ENCODE measurements at regions not wholly inside any gene's neighbourhood (a gene's known extent, or its start where the extent isn't known, plus 50 kb on each side); places are given as distances from the start of the nearest gene placed in this dataset.

DNA sequence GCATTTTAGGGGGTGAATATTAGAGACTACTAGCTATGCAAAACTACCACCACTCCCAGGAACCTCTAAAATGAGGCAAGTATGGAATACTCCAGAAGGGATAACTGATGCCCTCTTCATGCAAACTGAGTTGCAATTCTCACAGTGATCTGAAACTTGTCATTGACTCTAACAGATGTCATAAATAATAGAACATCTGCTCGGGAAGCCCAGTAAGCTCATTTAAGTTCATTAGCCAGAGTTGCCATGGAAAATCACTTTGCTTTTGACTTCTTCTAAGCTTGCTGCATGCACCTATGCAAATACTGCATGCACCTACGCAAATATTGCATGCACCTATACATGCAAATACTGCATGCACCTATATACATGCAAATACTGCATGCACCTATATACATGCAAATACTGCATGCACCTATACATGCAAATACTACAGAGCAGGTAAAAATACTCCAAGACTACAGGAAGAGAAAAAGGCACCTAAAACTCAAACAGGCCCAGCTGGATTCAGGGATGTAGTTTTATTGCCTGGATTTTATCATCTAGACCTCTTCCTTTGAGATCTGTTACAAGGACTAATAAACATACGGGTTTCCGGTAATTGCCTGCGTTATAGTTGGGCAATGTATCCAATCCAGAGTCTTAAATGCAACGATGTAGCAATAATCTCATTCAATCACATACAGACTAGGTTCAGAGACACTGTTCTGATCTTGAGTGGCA lies 1061.1 kb upstream of the AUTS2 start:
- DNase-seq (ENCODE audit: low read depth), result no peak

DNA sequence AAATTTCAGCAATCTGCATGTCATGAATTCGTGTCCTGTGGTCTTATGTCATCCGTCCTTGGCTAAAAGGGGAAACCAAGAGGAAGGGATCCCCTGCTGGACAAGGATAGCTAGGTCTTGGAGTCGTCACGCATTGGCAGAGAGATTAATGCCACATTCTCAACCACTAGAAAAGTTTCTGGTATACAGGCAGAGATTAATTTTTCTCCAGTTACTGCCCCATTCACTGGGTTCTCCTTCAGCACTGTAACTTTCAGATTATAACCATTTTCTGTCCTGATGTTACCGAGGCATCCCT lies 1060.6 kb upstream of the AUTS2 start:
- no peak for DNase-seq (ENCODE audit: low read depth)

DNA sequence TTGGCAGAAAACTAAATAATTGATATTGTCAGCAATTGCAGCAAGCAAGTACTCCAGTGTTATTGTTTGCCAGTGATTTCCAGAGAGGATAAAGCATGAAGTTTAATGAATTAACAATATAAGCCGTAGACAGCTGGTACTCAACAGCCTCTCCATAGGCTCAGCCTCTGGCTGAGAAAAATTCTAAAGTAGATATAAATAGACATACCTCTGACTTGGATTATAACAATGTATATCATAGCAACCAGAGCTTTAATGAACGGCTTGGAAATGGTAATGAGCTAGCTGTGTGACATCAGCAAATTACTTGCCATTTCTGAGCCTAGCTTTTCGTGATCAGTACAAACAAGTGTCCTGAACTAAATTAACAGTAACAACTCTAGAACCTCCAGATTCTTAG lies 1055.4 kb upstream of the AUTS2 start:
- DNase-seq (ENCODE audit: low read depth), result no peak

DNA sequence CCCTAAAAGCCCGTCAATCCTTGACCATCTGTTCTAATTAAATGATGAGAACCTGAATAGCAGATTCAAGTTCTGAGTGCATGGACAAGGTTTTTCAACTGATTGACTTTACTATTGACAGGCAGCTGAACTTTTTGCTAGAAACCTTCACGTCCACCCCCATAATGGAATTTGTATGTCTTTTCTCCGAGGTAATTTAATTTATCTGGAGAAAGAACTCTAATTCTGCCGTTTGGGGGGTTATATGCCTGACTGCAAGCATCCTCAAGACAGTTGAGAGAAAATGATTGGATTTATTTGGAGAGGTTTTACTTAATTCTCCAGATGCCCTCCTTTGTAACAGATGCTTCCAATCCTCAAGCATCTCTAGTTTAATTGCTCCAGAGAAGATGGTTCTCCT lies 1053.4 kb upstream of the AUTS2 start:
- no peak for DNase-seq (ENCODE audit: low read depth)

DNA sequence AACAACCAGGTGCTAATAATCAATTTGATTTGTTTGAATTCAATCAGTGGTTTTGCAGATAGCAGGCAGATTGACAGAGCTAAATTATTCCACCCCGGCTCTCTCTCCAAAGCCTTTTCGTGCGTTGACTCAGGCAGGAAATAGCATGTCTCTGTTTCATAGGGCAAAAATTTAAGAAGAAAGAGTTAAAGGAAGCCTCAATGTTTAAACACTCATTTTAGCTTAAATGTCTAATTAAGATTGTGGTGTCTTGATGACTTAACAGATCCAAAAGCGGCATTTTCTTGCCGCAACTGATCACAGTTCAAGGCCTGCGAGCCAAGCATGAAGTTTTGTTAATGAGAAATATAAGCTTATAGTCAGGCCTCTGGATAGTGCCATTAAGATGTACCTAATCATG lies 1051.1 kb upstream of the AUTS2 start:
- no peak for DNase-seq (ENCODE audit: low read depth)

DNA sequence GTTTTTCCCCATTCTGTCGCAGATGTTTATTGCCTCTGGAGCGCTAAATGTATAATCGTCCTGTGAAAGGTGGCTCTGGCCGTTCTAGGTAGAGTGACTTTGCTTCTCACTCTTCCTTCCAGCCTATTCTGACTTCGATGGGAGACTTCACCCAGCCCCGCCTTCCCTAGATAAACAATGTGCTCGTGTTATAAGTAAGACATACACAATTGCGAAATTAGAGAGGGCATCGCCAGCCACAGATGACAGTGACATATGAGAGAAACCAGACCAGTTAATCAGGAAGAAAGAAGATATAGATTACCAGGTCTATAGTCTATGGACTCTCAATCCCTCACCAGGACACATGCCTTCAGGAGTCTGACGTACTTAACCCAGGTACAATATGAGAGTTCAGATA lies 1050.5 kb upstream of the AUTS2 start:
- DNase-seq (ENCODE audit: low read depth), result no peak

DNA sequence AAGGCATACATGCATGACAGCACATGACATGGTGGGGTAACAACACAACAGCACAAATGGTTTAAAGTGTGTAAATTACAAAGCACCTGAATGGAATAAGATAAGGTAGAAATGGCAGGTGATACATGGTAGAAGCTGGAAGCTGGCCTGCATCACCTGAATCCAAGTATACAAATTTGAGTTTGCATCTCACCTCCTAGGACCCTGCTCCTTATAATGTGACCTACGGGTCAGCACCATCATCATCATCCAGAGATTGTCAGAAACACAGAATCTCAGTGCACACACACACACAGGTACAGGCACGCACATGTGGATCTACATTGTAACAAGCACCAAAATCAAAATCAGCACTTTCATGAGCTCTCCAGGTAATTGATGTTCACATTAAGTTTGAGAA lies 1048.2 kb upstream of the AUTS2 start:
- DNase-seq (ENCODE audit: low read depth), result no peak

DNA sequence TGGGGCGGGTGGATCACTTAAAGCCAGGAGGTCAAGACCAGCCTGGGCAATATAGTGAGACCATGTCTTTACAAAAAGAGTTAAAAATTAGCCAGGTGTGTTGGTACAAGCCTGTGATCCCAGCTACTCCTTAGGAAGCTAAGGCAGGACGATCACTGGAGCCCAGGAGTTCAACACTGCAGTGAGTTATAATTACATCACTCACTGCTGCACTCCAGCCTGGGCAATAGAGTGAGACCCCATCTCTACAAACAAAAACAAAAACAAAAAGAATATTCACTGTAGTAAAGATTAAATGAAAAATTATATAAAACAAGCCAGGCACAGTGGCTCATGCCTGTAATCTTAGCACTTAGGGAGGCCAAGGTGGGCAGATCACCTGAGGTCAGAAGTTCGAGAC lies 1047.6 kb upstream of the AUTS2 start:
- no peak for DNase-seq (ENCODE audit: low read depth)

DNA sequence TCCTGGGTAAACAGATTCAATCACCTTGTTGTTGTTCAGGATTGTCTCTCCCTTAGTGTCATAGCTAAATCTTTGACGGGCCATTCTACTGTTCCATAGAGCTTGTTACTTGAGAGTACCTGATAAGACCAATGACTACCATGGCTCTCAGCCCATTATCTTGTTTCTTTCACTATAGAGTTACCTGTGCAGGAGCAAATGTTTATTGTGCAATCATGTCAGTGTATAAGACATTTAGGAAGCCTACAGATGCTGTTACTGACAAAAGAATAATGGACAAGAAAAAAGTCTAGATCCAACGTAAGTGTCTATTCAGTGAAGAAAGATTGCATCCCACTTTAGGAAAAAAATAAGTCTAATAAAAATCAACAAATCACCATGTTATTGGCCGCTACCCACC lies 1041.7 kb upstream of the AUTS2 start:
- no peak for DNase-seq (ENCODE audit: low read depth)

DNA sequence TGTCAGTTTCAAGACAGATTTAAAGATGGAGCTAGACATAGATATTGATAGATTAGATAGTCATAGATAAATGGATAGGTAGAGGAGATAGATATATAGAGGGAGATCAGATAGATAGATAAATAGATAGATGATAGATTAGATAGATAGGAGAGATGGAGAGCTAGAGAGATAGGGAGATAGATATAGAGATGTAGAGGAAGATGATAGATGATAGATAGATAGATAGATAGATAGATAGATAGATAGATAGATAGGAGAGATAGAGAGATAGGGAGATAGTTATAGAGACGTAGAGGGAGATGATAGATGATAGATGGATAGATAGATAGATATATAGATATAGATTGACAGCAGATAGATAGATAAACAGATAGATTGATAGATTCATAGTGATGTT lies 1038.8 kb upstream of the AUTS2 start:
- DNase-seq (ENCODE audit: low read depth), result no peak

DNA sequence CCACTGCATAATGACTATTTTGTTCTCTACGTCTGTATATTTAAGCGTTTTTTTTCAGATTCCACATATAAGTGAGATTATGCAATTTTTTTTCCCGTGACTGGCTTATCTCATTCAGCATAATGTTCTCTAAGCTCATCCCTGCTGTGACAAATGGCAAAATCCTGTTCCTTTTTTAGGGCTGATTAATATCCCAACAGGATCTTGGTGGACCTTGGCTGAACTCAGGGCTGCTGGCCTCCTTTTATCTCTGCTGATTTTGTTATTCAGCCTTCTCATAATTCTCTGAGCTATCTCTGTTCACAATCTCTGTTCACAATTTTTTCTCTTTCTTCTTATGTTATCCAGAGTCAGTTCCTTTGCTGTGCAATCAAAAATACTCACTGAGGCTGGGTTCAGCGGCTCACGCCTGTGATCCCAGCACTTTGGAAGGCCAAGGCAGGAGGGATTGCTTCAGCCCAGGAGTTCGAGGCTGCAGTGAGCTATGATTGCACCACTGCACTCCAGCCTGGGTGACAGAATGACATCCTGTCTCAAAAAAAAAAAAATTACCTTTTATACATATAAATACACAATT lies 1035.9 kb upstream of the AUTS2 start:
- DNase-seq (ENCODE audit: low read depth), result no peak

DNA sequence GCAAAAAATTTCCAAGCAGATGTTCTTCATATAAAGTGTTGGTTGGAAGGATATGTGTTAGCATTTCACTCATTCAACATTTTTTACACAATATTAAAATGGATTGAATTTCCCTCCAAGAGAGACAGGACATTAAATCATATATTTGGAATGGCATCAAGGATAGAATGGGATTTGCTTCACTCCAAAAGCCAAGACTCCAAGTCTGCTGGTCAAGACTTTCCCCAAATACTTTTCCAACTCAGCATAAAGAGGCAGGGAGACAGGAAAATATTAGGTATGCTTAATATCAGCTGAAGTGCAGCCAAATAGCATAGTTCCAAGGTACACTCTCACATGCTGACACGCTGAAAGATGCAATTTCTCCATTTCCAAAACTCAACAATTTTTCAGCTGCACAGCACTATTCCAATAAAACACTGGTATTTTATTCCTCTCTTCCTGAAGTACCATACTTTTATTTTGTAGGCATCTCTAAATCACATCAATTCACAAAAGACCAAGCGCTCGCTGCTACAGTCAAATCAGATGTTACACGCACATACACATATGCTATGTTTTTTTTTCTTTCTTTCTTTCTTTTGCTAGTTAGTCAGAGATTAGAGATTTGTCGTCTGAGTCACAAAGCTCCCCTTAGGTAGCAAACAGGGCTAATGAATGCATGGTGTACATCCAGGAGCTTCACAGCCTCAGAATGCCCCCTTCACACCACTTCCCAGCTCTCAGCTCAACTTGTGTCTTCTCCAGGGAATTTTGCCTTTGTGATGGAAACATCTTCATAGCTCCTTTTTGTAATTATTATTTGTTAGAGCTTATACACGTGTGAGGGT lies 1033.8 kb upstream of the AUTS2 start:
- no peak for DNase-seq (ENCODE audit: low read depth)

DNA sequence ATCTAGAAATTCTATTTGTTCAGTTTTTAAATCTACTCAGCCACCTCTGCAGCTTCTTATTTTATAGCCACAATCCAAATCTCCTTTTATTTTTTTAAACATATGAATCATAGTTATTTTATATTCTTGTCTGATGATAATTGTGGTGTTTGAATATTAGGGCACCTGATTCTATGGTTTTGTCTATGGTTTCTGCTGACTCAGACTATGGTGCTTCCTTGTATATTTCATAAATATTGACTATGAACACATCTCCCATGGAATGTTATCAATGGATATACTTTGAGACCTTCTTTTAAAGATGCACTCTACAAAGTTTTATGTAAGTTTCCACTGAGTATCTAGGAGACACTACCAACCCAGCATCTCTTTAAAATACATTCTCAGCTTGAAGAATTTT lies 1027.0 kb upstream of the AUTS2 start:
- DNase-seq (ENCODE audit: low read depth), result no peak

DNA sequence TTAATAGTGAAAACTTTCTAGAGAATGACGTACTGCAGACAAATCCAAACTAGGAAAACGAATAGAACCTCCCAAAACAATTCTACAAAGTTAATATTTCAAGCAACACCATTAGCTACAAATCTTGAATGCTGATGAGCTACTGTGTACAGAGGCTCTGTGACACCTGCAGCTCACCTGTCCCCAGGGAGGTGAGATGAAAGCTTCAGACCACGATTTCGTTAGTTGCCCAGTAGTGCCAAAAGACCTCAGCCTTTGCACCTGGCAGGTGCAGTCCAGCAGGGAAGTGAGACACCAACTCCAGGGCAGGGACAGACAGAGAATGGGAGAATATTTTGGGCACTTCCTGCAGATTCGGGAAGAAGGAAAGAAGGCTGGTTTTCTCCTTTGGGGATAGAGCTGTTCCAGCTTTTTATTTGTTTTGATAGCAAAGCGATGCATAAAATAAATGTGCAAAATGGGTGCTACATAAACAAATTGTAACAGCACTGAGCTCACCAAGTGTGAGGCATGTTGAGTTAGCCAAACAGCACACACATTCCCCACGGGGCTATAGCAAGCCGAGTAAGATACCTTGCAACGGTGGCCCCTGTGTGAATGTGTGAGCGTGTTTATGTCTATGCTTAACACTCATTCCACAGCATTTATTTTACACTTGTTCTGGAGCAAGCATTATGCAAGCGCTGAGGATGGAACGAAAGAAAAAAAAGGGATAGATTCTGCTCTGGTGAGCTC lies 1024.8 kb upstream of the AUTS2 start:
- no peak for DNase-seq (ENCODE audit: low read depth)

DNA sequence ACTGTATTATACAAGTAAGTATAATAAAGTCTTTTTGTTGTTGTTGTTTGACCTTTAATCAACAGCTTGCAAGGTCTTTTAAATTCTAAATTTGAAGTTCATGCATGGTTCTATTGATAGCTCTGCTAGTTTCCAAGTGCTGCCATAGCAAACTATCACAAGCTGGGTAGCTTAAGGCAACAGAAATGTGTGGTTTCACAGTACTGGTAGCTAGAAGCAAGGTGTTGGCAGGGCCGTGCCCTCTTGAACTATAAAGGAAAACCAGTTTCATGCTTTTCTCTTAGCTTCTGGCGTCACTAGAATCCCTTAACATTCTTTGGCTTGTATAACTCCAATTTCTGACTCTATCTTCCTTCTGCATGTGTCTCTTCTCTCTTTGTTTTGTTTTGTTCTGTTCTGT lies 1021.9 kb upstream of the AUTS2 start:
- DNase-seq (ENCODE audit: low read depth), result no peak

DNA sequence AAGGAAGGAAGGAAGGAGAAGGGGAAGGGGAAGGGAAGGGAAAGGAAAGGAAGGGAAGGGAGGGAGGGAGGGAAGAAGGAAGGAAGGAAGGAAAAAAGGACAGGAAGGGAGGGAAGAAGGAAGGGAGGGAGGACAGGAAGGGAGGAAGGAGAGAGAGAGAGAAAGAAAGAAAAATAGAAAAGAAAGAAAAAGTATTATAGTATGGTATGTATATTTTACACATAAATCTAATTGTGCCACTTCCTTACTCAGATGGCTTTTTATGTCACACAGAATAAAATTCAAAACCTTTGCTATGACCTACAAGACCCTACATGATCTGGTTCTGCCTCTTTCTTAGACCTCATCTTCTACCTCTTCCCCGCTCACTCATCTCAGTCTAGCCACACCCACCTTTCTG lies 1016.9 kb upstream of the AUTS2 start:
- DNase-seq (ENCODE audit: low read depth), result no peak

DNA sequence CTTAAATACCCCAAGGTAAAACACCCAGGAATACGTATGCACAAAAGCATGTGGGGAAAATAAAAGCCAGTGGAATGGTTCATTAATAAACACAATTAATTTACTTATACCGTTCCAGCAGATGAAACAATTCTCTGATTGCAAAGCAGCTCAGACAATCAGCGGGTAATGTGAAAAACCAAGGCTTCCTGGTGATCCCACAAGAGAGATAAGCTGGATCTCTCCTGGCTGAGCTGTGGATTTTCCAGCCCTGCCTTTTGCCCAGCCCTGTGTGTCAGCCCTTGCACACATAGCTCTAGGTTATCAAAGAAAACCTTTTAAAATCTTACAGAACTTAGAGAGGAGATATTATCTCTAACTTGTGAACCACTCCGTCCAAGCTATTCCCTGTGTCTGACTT lies 1010.7 kb upstream of the AUTS2 start:
- DNase-seq (ENCODE audit: low read depth), result no peak

DNA sequence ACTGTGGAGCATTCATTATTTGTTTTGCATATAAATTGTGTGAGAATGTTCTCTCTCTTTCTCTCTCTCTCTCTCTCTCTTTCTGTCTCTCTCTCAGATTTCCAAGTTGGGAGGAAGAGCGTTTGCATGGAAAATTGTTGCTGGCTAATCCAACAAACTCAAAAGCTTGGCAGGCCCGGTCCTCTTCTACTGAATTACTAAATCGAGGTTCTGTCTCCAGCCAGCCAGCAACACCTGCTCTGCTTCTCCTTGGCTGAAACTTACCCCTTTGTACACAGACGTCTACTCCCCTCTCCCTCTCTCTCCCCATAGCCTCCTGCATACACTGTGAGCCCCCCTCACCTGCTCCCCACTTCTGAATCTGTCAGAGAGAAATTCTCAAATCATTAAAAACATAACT lies 996.4 kb upstream of the AUTS2 start:
- DNase-seq (ENCODE audit: low read depth), result no peak

DNA sequence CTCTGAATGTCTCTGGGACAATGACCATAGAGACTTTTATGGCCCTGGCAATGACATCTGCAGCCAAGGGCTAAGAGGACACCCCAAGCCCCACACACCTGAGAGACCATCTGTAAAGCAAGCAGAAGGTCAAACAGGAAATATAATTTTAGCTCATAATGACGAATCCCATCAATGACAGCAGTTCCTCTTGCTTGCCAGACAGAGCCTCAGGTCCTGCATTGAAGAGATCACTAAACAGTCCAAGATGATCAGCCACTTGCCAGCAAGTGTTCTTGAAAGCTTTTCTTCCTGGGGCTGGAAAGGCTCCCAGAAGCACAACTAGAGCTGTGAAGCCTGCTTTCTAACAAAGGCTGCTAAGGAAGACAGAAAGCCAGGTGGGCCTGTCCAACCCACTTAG lies 993.7 kb upstream of the AUTS2 start:
- DNase-seq (ENCODE audit: low read depth), result no peak

DNA sequence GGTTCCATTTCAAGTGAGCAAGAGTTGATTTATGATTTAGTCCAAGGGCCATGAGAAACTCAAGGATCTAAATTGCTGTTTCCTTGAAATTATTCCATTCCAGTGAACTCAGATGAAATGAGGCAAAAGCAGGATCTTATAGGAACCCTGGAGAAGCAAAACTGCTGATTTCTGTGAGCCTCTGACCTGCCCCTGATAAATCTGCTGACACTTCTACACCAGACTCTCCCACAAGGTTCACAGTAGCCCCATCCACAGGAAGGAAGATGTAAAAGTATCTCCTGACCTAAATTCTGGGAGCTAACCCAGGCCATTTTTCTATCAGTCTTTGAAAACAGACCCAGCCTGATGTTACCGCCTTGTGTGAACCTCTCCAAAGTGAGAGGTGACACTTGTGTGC lies 987.6 kb upstream of the AUTS2 start:
- no peak for DNase-seq (ENCODE audit: low read depth)

DNA sequence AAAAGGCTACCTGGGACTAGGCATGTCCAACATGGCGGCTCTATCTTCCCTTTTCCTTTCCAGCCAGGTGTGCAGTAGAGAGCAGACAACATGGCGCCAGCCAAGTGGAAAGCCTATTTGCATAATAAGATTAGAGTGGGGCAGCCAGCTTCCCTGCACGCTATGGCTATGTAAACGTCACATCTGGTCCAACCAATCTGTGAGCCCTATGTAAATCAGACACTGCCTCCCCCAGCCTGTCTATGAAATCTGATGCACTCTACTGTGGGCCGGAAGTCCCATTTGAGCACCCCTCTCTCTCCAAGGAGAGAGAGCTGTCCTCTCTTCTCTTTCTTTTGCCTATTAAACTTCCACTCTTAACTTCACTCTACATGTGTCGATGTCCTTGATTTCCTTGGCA lies 984.9 kb upstream of the AUTS2 start:
- DNase-seq (ENCODE audit: low read depth), result no peak

DNA sequence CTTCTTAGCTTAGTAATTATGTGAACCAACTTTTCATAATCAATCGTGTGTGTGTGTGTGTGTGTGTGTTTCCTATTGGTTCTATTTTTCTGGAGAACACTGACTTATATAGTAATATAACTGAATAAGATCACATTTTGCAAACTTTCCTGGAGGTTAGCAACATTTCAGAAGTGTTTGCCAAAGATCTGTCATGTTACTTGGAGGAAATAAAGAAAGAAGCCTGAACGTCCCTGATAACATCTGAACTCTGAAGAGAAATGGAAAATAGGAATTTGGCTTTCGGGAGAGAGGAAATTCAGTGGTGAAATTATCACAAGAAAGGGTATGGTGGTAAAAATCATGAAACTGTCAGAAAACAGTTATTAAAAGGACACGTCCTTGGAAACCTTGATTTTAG lies 984.4 kb upstream of the AUTS2 start:
- no peak for DNase-seq (ENCODE audit: low read depth)

DNA sequence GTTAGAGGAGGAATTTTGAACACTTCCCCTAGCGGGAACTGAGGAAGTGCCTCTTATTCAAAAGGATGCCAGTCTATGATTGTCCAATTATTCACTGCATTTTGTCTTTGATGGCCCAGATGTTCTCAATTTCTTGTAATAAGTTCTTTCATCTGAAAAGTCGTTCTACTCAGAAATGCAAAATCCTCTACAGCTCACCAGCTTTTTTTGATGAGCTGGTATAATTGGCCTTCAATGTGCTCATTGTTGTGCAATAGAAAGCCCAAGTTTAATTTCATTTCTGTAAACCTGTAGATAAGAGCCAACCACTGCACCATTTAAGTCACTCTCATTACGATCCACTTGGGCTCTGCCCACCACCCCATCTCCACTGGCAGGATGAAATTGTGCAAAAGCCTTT lies 978.7 kb upstream of the AUTS2 start:
- DNase-seq (ENCODE audit: low read depth), result no peak
